HG03378 (cell line): ENCODE measurements at regions not wholly inside any gene's neighbourhood (a gene's known extent, or its start where the extent isn't known, plus 50 kb on each side); places are given as distances from the start of the nearest gene placed in this dataset.
"Not testable (repeated sequence)": the region's sequence is repeated elsewhere in the genome, so short reads cannot be mapped to it uniquely, and the experiment has no call there.

Experiments used
- ATAC-seq: cut with Tn5 transposase; IDR thresholded peaks from one replicate; pipeline ENCODE4 v1.9.1; 2021; ENCODE audit warnings: mild to moderate bottlenecking, moderate library complexity; ENCODE audit not compliant: unreplicated experiment

- not testable (repeated sequence) for ATAC-seq
Measured at GRCh38 chr3:195635262-195635873, 51.6 kb upstream of the APOD start.

- peak; percentile 88 for ATAC-seq
Measured at GRCh38 chr3:195634426-195635261, 50.9 kb upstream of the APOD start.
